PC-9 (cell line): ENCODE measurements at regions not wholly inside any gene's neighbourhood (a gene's known extent, or its start where the extent isn't known, plus 50 kb on each side); places are given as distances from the start of the nearest gene placed in this dataset.

Source experiments
- BruUV-seq: library from RNA; stranded (reverse); fragments of 400-500 nt; replicated peaks from 2 replicates; lab custom pipeline; 2021; lab: Mats Ljungman, UMichigan
- CTCF ChIA-PET: fragments of 300-600 bp; sonication (Branson Sonifier 250); formaldehyde crosslinking; loops from one replicate; lab custom pipeline; 2022; ENCODE audit warnings: antibody characterized with exemption; lab: Charles Lee
- POLR2A ChIA-PET: fragments of 300-600 bp; sonication (Branson Sonifier 250); formaldehyde crosslinking; loops from one replicate; lab custom pipeline; 2022; ENCODE audit warnings: antibody characterized with exemption; ENCODE audit not compliant: unreplicated experiment; lab: Charles Lee
- DNase-seq, 2 experiments: peaks; one replicate each; pipeline versions ENCODE4 v3.0.0 to v3.0.0-alpha.2; 2015 to 2022; ENCODE audit warnings: mixed read lengths in 1 of 2
- H2AFZ ChIP-seq: fragments of 200-600 bp; sonication (generic); 2 replicates; pipeline ENCODE4 v1.8.1; 2017; ENCODE audit warnings: antibody characterized with exemption
- H3F3A ChIP-seq: fragments of 200-600 bp; sonication (generic); 2 replicates; pipeline ENCODE4 v1.8.1; 2017; ENCODE audit warnings: antibody characterized with exemption, mild to moderate bottlenecking, low read depth; ENCODE audit not compliant: insufficient read depth
- H3K27ac ChIP-seq: fragments of 200-600 bp; sonication (generic); 2 replicates; pipeline ENCODE4 v1.6.1; 2016; ENCODE audit warnings: mixed run types
- H3K27me3 ChIP-seq: fragments of 200-600 bp; sonication (generic); 2 replicates; pipeline ENCODE4 v1.6.1; 2016; ENCODE audit warnings: low read depth, mixed run types; ENCODE audit not compliant: insufficient read depth
- H3K36me3 ChIP-seq: fragments of 200-600 bp; sonication (generic); 2 replicates; pipeline ENCODE4 v1.6.1; 2016; ENCODE audit warnings: low read depth, mixed run types
- H3K4me1 ChIP-seq: fragments of 200-600 bp; sonication (generic); replicated peaks from 2 replicates; pipeline ENCODE4 v1.6.1; 2016; ENCODE audit warnings: mixed run types; ENCODE audit not compliant: insufficient read depth
- H3K4me2 ChIP-seq: fragments of 200-600 bp; sonication (generic); 2 replicates; pipeline ENCODE4 v1.6.1; 2017; ENCODE audit warnings: mixed run types
- H3K4me3 ChIP-seq: fragments of 200-600 bp; sonication (generic); 2 replicates; pipeline ENCODE4 v1.6.1; 2016; ENCODE audit warnings: mixed run types
- H3K79me2 ChIP-seq: fragments of 200-600 bp; sonication (generic); 2 replicates; pipeline ENCODE4 v1.6.1; 2017; ENCODE audit warnings: low read depth, mixed run types
- H3K9me2 ChIP-seq: fragments of 200-600 bp; sonication (generic); 2 replicates; pipeline ENCODE4 v1.8.1; 2017; ENCODE audit warnings: mild to moderate bottlenecking; ENCODE audit not compliant: insufficient read depth
- H3K9me3 ChIP-seq: fragments of 200-600 bp; sonication (generic); 2 replicates; pipeline ENCODE4 v1.8.1; 2016; ENCODE audit warnings: low read depth; ENCODE audit not compliant: insufficient read depth
- H4K20me1 ChIP-seq: fragments of 200-600 bp; sonication (generic); 2 replicates; pipeline ENCODE4 v1.8.1; 2017; ENCODE audit not compliant: insufficient read depth
- EZH2 ChIP-seq: fragments of 200-600 bp; sonication (generic); IDR thresholded peaks from 2 replicates; pipeline ENCODE4 v1.8.0; 2017; ENCODE audit warnings: antibody characterized with exemption, low read depth
- intact Hi-C: fragments of 100-400 bp; cut with micrococcal nuclease; formaldehyde crosslinking; loops from one replicate; pipeline ENCODE4 v1.10.0; 2022; ENCODE audit not compliant: unreplicated experiment
- TF ChIP-seq, protein P1 (sequence below): fragments of 200-600 bp; sonication (generic); conservative IDR thresholded peaks from 2 replicates; pipeline ENCODE4 v1.6.1; 2017; ENCODE audit warnings: mixed run types, antibody characterized with exemption, mild to moderate bottlenecking, moderate library complexity

- BruUV-seq: no TSS peak
- no peaks in the 10 kb centered on the region for H3K79me2 ChIP-seq
- H2AFZ ChIP-seq: no peak overlapping the region
- H3K27ac ChIP-seq: no peak overlapping the region
- no peak for DNase-seq
- POLR2A ChIA-PET: no interaction called here
- H3K4me1 ChIP-seq: no peaks in the 10 kb centered on the region
- intact Hi-C loops: loop anchor here (5.0 kb wide), 1 partner anchor 591 kb away; the partner anchor contains the start of gene SH3RF3
- no peaks in the 10 kb centered on the region for H3K36me3 ChIP-seq
- H3K9me2 ChIP-seq: no peaks in the 10 kb centered on the region
- TF ChIP-seq, protein P1, sequence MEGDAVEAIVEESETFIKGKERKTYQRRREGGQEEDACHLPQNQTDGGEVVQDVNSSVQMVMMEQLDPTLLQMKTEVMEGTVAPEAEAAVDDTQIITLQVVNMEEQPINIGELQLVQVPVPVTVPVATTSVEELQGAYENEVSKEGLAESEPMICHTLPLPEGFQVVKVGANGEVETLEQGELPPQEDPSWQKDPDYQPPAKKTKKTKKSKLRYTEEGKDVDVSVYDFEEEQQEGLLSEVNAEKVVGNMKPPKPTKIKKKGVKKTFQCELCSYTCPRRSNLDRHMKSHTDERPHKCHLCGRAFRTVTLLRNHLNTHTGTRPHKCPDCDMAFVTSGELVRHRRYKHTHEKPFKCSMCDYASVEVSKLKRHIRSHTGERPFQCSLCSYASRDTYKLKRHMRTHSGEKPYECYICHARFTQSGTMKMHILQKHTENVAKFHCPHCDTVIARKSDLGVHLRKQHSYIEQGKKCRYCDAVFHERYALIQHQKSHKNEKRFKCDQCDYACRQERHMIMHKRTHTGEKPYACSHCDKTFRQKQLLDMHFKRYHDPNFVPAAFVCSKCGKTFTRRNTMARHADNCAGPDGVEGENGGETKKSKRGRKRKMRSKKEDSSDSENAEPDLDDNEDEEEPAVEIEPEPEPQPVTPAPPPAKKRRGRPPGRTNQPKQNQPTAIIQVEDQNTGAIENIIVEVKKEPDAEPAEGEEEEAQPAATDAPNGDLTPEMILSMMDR: no peak
- no peak for TF ChIP-seq EZH2
- no peaks in the 10 kb centered on the region for H3K27me3 ChIP-seq
- no peaks in the 10 kb centered on the region for H3F3A ChIP-seq
- no peaks in the 10 kb centered on the region for H4K20me1 ChIP-seq
- H3K9me3 ChIP-seq: no peaks in the 10 kb centered on the region
- H3K4me2 ChIP-seq: no peak overlapping the region
- H3K4me3 ChIP-seq: no peak overlapping the region
- CTCF ChIA-PET: no interaction called here
These were observed 76.0 kb upstream of the RGPD5 start for GRCh38 chr2:109718139-109718538.

DNA sequence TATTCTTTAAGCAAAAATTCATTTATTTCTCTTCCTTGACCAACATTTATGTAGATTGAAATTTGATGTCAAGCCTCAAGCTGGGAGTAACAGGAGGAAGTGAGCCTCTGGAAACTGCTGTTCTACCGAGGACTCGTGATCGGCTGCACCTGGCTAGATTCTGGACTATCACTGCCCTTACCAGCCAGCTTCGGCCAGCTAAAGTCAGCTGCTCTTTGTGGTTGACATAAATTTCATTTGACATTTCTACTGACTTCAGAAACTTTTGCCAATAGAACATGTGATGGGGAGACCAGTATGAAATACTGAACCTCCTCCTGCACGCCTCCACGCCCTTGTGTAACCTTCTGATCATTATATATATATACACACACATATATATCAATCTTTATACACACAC, 74.2 kb upstream of the RGPD5 start:
- no TSS peak for BruUV-seq
- Histone ChIP-seq H3K36me3 (no peaks in the 10 kb centered on the region), H3K4me3 (no peak overlapping the region), H3K9me2 (no peaks in the 10 kb centered on the region), H4K20me1 (no peaks in the 10 kb centered on the region), H3K27ac (no peak overlapping the region), H3K79me2 (no peaks in the 10 kb centered on the region), H3F3A (no peaks in the 10 kb centered on the region), H3K4me1 (no peaks in the 10 kb centered on the region), H3K4me2 (no peak overlapping the region), H3K27me3 (no peaks in the 10 kb centered on the region), H3K9me3 (no peaks in the 10 kb centered on the region), H2AFZ (no peak overlapping the region)
- intact Hi-C loops: loop anchor here (5.0 kb wide), 1 partner anchor 593 kb away; the partner anchor contains the start of gene SH3RF3
- ChIA-PET CTCF (no interaction called here), POLR2A (no interaction called here)
- no peak for DNase-seq
- TF ChIP-seq EZH2: no peak
- TF ChIP-seq, protein P1: no peak

GRCh38 chr2:109720380-109721106, 73.6 kb upstream of the RGPD5 start:
- H3K4me1 ChIP-seq: no peaks in the 10 kb centered on the region
- no peaks in the 10 kb centered on the region for H4K20me1 ChIP-seq
- ChIA-PET CTCF (no interaction called here), POLR2A (interaction anchor here (0.5 kb wide), 1 partner anchor 107 kb away, joined by 19 read pairs; the partner anchor contains the start of genes SEPTIN10 and SOWAHC)
- no peaks in the 10 kb centered on the region for H3K9me2 ChIP-seq
- H3K4me3 ChIP-seq: no peak overlapping the region
- BruUV-seq: no TSS peak
- H3K79me2 ChIP-seq: no peaks in the 10 kb centered on the region
- H3K27ac ChIP-seq: no peak overlapping the region
- TF ChIP-seq, protein P1: no peak
- TF ChIP-seq EZH2: no peak
- no peaks in the 10 kb centered on the region for H3F3A ChIP-seq
- no peak overlapping the region for H3K4me2 ChIP-seq
- intact Hi-C loops: no loop called here
- DNase-seq: no peak
- H2AFZ ChIP-seq: no peak overlapping the region
- no peaks in the 10 kb centered on the region for H3K9me3 ChIP-seq
- no peaks in the 10 kb centered on the region for H3K36me3 ChIP-seq
- H3K27me3 ChIP-seq: no peaks in the 10 kb centered on the region
